ENCODE measurements at regions not wholly inside any gene's neighbourhood (a gene's known extent, or its start where the extent isn't known, plus 50 kb on each side); places are given as distances from the start of the nearest gene placed in this dataset.

DNA sequence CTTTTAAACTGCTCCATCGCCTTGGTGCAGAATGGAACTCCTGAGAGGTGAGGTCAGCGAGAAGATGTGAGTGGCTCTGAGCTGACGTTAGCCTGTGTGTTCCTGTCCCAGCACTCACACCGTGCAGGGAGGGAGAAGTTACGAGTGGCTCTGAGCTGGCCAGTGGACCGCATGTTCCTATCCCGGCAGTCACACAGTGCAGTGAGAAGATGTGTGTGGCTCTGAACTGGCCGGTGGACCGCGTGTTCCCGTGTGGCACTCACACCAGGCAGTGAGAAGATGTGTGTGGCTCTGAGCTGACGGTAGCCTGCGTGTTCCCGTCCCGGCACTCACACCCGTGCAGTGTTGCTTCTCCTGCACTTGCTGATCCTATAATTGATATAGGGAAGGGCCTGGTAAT lies 59.9 kb downstream of the VCPKMT start:
- TF ChIP-seq, protein P1, sequence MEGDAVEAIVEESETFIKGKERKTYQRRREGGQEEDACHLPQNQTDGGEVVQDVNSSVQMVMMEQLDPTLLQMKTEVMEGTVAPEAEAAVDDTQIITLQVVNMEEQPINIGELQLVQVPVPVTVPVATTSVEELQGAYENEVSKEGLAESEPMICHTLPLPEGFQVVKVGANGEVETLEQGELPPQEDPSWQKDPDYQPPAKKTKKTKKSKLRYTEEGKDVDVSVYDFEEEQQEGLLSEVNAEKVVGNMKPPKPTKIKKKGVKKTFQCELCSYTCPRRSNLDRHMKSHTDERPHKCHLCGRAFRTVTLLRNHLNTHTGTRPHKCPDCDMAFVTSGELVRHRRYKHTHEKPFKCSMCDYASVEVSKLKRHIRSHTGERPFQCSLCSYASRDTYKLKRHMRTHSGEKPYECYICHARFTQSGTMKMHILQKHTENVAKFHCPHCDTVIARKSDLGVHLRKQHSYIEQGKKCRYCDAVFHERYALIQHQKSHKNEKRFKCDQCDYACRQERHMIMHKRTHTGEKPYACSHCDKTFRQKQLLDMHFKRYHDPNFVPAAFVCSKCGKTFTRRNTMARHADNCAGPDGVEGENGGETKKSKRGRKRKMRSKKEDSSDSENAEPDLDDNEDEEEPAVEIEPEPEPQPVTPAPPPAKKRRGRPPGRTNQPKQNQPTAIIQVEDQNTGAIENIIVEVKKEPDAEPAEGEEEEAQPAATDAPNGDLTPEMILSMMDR (IDR thresholded peaks at IDR 0.05): no peak
- TF ChIP-seq POLR2A (IDR thresholded peaks at IDR 0.05) (no peak), POLR2AphosphoS5 (IDR thresholded peaks at IDR 0.05) (no peak)

All from prostate gland (tissue), 2 donors.